Calu3 (cell line): ENCODE measurements at regions not wholly inside any gene's neighbourhood (a gene's known extent, or its start where the extent isn't known, plus 50 kb on each side); places are given as distances from the start of the nearest gene placed in this dataset.
"Not testable (repeated sequence)": the region's sequence is repeated elsewhere in the genome, so short reads cannot be mapped to it uniquely, and the experiment has no call there.

Experiments used
- BruUV-seq: library from RNA; stranded (reverse); fragments of 400-500 nt; replicated peaks from 2 replicates; lab custom pipeline; 2021; lab: Mats Ljungman, UMichigan
- CTCF ChIA-PET: fragments of 300-600 bp; sonication (Branson Sonifier 250); formaldehyde crosslinking; loops from one replicate; lab custom pipeline; 2022; ENCODE audit warnings: antibody characterized with exemption; lab: Charles Lee
- DNase-seq: peaks from one replicate; pipeline ENCODE4 v3.0.0; 2022
- H3K27ac Mint-ChIP-seq: one replicate; pipeline ENCODE4 v1.8.0; 2022; ENCODE audit warnings: mixed read lengths; ENCODE audit not compliant: unreplicated experiment
- H3K27me3 Mint-ChIP-seq: one replicate; pipeline ENCODE4 v1.8.0; 2022; ENCODE audit warnings: mixed read lengths; ENCODE audit not compliant: unreplicated experiment
- H3K36me3 Mint-ChIP-seq: one replicate; pipeline ENCODE4 v1.8.0; 2022; ENCODE audit warnings: mild to moderate bottlenecking, moderate library complexity, mixed read lengths; ENCODE audit not compliant: insufficient read depth, unreplicated experiment
- H3K4me1 Mint-ChIP-seq: one replicate; pipeline ENCODE4 v1.8.0; 2022; ENCODE audit warnings: mild to moderate bottlenecking, low read depth, mixed read lengths; ENCODE audit not compliant: unreplicated experiment
- H3K4me3 Mint-ChIP-seq: one replicate; pipeline ENCODE4 v1.8.0; 2022; ENCODE audit warnings: mild to moderate bottlenecking, low read depth, moderate library complexity, mixed read lengths; ENCODE audit not compliant: unreplicated experiment
- H3K9me3 Mint-ChIP-seq: one replicate; pipeline ENCODE4 v1.8.0; 2022; ENCODE audit warnings: low read depth, mixed read lengths; ENCODE audit not compliant: unreplicated experiment
- intact Hi-C: fragments of 100-400 bp; cut with micrococcal nuclease; formaldehyde crosslinking; loops from one replicate; pipeline ENCODE4 v1.10.0; 2022; ENCODE audit not compliant: unreplicated experiment
- TF ChIP-seq, protein P1 (sequence below): fragments of 200-600 bp; IDR thresholded peaks from one replicate; pipeline ENCODE4 v1.8.0; 2022; ENCODE audit warnings: antibody characterized with exemption; ENCODE audit not compliant: unreplicated experiment

- intact Hi-C loops, H3K9me3 Mint-ChIP-seq, H3K4me1 Mint-ChIP-seq, H3K4me3 Mint-ChIP-seq, BruUV-seq, H3K27ac Mint-ChIP-seq, H3K27me3 Mint-ChIP-seq, DNase-seq, CTCF ChIA-PET, H3K36me3 Mint-ChIP-seq: not testable (repeated sequence)
Measured at GRCh38 chr20:30316063-30316462, 941.4 kb upstream of the DEFB115 start.

- H3K9me3 Mint-ChIP-seq, H3K27me3 Mint-ChIP-seq, H3K27ac Mint-ChIP-seq, intact Hi-C loops, DNase-seq, H3K36me3 Mint-ChIP-seq, H3K4me3 Mint-ChIP-seq, H3K4me1 Mint-ChIP-seq, CTCF ChIA-PET, BruUV-seq: not testable (repeated sequence)
Measured at GRCh38 chr20:30316532-30317299, 940.7 kb upstream of the DEFB115 start.

DNA sequence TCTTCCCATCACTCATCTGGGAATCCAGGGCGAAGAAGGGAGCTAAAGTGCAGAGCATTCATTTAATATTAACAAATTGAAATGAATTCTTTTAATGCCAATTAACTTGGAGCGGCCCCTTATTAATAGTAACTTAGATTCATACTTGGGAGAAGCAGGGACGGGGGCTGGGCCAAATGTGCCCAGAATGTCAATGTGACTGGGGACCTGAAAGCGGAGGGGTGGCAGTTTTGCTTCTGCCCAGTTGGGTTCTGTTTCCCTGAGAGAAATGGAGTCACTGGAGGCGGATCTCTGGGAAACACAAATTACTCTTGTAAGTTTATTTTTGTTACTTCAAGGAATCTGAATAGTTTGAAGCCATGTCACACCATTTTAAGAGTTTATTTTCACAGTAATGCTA lies 923.7 kb upstream of the DEFB115 start:
- H3K27me3 Mint-ChIP-seq, H3K4me3 Mint-ChIP-seq, BruUV-seq, DNase-seq, H3K27ac Mint-ChIP-seq, H3K9me3 Mint-ChIP-seq, H3K4me1 Mint-ChIP-seq, H3K36me3 Mint-ChIP-seq, intact Hi-C loops, CTCF ChIA-PET: not testable (repeated sequence)

- H3K9me3 Mint-ChIP-seq, H3K27ac Mint-ChIP-seq, BruUV-seq, CTCF ChIA-PET, H3K4me1 Mint-ChIP-seq, DNase-seq, H3K27me3 Mint-ChIP-seq, H3K36me3 Mint-ChIP-seq, H3K4me3 Mint-ChIP-seq, intact Hi-C loops: not testable (repeated sequence)
Measured at GRCh38 chr20:30337556-30337955, 919.9 kb upstream of the DEFB115 start.

DNA sequence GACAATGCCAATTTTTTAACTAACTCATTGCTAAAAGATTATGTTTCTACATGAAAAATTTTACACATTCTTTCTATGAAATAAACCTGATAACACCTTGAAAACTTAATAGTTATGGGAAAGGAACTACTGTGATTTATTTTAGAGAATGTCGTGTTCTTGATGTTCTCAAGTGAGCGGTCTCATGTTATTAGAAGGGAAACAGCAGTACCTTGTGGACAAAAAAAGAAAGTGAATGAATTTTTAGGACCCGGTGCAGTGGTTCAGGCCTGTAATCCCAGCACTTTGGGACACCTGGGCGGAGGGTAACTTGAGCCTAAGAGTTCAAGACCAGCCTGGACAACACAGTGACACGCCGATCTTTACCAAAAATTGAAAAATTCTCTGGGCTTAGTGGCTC lies 908.5 kb upstream of the DEFB115 start:
- intact Hi-C loops, H3K27me3 Mint-ChIP-seq, H3K36me3 Mint-ChIP-seq, H3K4me3 Mint-ChIP-seq, CTCF ChIA-PET, H3K9me3 Mint-ChIP-seq, BruUV-seq, H3K4me1 Mint-ChIP-seq, H3K27ac Mint-ChIP-seq, DNase-seq: not testable (repeated sequence)

GRCh38 chr20:30356854-30357467 lies 900.5 kb upstream of the DEFB115 start:
- H3K4me1 Mint-ChIP-seq, H3K27ac Mint-ChIP-seq, H3K27me3 Mint-ChIP-seq, H3K36me3 Mint-ChIP-seq, BruUV-seq, H3K9me3 Mint-ChIP-seq, DNase-seq, intact Hi-C loops, H3K4me3 Mint-ChIP-seq: not testable (repeated sequence)
- CTCF ChIA-PET: interaction anchor here (0.9 kb wide), 1 partner anchor 20 kb away, joined by 3 read pairs; no protein-coding TSS in a partner anchor
- TF ChIP-seq, protein P1, sequence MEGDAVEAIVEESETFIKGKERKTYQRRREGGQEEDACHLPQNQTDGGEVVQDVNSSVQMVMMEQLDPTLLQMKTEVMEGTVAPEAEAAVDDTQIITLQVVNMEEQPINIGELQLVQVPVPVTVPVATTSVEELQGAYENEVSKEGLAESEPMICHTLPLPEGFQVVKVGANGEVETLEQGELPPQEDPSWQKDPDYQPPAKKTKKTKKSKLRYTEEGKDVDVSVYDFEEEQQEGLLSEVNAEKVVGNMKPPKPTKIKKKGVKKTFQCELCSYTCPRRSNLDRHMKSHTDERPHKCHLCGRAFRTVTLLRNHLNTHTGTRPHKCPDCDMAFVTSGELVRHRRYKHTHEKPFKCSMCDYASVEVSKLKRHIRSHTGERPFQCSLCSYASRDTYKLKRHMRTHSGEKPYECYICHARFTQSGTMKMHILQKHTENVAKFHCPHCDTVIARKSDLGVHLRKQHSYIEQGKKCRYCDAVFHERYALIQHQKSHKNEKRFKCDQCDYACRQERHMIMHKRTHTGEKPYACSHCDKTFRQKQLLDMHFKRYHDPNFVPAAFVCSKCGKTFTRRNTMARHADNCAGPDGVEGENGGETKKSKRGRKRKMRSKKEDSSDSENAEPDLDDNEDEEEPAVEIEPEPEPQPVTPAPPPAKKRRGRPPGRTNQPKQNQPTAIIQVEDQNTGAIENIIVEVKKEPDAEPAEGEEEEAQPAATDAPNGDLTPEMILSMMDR: peak; percentile 64

- H3K27me3 Mint-ChIP-seq, H3K4me1 Mint-ChIP-seq, H3K4me3 Mint-ChIP-seq, BruUV-seq, DNase-seq, H3K9me3 Mint-ChIP-seq, CTCF ChIA-PET, intact Hi-C loops, H3K27ac Mint-ChIP-seq, H3K36me3 Mint-ChIP-seq: not testable (repeated sequence)
Measured at GRCh38 chr20:30361756-30362155, 895.7 kb upstream of the DEFB115 start.

DNA sequence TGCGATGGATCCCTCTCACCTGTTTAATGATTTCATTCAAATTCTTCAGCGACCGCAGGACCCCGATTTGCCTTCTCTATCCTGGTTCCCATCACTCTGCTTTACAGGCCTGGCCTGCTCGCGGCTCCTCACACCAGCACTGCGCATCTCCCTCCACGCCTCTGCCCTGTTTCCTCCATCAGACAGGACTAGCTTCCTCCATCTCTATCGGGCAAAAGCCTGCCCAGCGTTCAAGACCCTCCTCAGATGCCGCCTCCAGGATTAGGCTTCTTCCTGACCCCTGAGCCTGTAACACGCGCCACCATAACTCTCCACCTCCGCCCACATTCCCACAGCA lies 881.1 kb upstream of the DEFB115 start:
- DNase-seq, BruUV-seq, intact Hi-C loops, H3K9me3 Mint-ChIP-seq, H3K27me3 Mint-ChIP-seq: not testable (repeated sequence)
- H3K27ac Mint-ChIP-seq: peak overlapping the region; percentile 79
- CTCF ChIA-PET: interaction anchor here (0.6 to 0.8 kb wide), 2 partner anchors 86 to 209 kb away, joined by 3 to 4 read pairs; no protein-coding TSS in a partner anchor
- peaks cover 37% of the 10 kb centered on the region for H3K4me1 Mint-ChIP-seq
- H3K36me3 Mint-ChIP-seq: peaks cover 27% of the 10 kb centered on the region
- H3K4me3 Mint-ChIP-seq: peak overlapping the region; percentile 91
